ENCODE measurements at regions not wholly inside any gene's neighbourhood (a gene's known extent, or its start where the extent isn't known, plus 50 kb on each side); places are given as distances from the start of the nearest gene placed in this dataset.

- FAIRE-seq (no peak), DNase-seq (ENCODE audit: insufficient read length, low spot score) (no peak)
- TF ChIP-seq, protein P1, sequence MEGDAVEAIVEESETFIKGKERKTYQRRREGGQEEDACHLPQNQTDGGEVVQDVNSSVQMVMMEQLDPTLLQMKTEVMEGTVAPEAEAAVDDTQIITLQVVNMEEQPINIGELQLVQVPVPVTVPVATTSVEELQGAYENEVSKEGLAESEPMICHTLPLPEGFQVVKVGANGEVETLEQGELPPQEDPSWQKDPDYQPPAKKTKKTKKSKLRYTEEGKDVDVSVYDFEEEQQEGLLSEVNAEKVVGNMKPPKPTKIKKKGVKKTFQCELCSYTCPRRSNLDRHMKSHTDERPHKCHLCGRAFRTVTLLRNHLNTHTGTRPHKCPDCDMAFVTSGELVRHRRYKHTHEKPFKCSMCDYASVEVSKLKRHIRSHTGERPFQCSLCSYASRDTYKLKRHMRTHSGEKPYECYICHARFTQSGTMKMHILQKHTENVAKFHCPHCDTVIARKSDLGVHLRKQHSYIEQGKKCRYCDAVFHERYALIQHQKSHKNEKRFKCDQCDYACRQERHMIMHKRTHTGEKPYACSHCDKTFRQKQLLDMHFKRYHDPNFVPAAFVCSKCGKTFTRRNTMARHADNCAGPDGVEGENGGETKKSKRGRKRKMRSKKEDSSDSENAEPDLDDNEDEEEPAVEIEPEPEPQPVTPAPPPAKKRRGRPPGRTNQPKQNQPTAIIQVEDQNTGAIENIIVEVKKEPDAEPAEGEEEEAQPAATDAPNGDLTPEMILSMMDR (IDR thresholded peaks at IDR 0.05; ENCODE audit: insufficient read depth, missing control alignments) = no peak
Observed at GRCh38 chr15:72958634-72959033, 93.6 kb upstream of the NEO1 start.

GRCh38 chr15:72953306-72953705, 99.0 kb upstream of the NEO1 start:
- DNase-seq (ENCODE audit: insufficient read length, low spot score) = no peak
- no peak for FAIRE-seq
- TF ChIP-seq, protein P1 (IDR thresholded peaks at IDR 0.05; ENCODE audit: insufficient read depth, missing control alignments) = no peak

GRCh38 chr15:72952151-72952550, 100.1 kb upstream of the NEO1 start:
- no peak for FAIRE-seq
- TF ChIP-seq, protein P1 (IDR thresholded peaks at IDR 0.05; ENCODE audit: insufficient read depth, missing control alignments) = no peak
- no peak for DNase-seq (ENCODE audit: insufficient read length, low spot score)

DNA sequence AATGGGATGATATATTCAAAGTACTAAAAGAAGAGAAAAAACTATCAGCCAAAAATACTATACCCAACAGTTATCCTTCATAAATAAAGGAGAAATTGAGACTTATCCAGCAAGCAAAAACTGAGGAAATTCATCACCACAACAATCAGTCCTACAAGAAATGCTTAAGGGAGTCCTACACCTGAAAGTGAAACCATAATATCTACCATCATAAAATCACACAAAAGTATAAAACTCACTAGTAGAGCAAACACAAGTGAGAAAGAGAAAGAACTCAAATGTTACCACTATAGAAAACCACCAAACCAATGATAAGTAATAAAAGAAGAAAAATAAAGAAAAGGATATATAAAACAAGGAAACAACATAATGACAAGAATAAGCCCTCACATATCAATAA, 103.6 kb upstream of the NEO1 start:
- TF ChIP-seq, protein P1 (IDR thresholded peaks at IDR 0.05; ENCODE audit: insufficient read depth, missing control alignments) = no peak
- no peak for FAIRE-seq
- DNase-seq (ENCODE audit: insufficient read length, low spot score) = no peak

DNA sequence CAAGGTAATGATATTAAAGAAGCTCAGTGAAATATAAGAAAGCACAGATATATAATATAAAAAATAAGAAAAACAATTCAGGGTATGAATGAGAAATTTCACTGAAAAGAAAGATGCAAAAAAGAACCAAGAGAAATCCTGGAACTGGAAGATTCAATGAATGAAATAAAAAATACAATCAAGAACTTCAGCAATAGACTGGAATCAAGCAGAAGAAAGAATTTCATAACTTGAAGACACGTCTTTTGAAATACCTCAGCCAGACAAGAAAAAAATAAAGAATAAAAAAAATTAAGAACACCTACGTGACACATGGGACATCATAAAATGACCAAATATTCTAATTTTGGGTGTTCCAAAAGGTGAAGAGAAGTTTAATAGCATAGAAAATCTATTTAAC, 104.6 kb upstream of the NEO1 start:
- TF ChIP-seq, protein P1 (IDR thresholded peaks at IDR 0.05; ENCODE audit: insufficient read depth, missing control alignments) = no peak
- no peak for FAIRE-seq
- no peak for DNase-seq (ENCODE audit: insufficient read length, low spot score)

DNA sequence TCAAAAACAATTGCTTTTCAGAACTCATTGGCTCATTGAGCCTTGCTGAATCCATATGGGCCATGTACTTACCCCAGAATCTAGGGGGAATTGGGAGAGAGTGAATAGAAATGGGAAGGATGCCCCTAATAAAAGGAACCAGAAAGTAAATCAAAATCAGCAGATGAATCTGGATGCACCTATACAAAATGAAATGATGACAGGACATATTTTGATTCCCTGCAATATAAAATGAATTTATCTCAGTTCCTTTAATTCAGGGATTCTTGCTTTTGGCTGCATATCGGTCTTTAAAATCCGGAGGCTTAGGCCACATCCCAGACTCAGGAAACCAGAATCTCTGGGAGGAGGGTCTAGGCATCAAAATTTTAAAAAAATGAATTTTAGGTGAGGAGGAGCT, 107.7 kb upstream of the NEO1 start:
- TF ChIP-seq, protein P1 (IDR thresholded peaks at IDR 0.05; ENCODE audit: insufficient read depth, missing control alignments) = no peak
- DNase-seq (ENCODE audit: insufficient read length, low spot score) (no peak), FAIRE-seq (no peak)

DNA sequence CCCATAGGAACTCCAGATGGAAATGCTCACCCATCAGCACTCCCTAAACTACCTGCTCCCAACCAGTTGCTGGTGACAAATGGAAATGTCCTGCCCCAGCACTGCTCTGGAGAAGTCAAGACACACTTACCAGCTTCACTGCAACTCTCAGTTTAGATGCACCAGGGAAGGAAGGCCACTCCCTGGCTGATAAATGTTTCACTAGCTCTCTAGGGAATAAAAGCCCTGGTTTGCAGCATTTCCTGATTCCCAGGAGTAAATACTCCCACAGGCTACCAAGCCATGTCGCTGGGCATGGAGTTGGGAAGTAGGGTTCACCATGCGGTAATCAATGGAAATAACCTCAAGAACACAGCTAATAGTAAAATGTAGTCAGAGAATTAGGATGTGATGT, 112.0 kb upstream of the NEO1 start:
- FAIRE-seq (no peak), DNase-seq (ENCODE audit: insufficient read length, low spot score) (no peak)
- TF ChIP-seq, protein P1 (IDR thresholded peaks at IDR 0.05; ENCODE audit: insufficient read depth, missing control alignments) = no peak

Measured in D721Med (cell line).